ENCODE measurements at regions not wholly inside any gene's neighbourhood (a gene's known extent, or its start where the extent isn't known, plus 50 kb on each side); places are given as distances from the start of the nearest gene placed in this dataset.

DNA sequence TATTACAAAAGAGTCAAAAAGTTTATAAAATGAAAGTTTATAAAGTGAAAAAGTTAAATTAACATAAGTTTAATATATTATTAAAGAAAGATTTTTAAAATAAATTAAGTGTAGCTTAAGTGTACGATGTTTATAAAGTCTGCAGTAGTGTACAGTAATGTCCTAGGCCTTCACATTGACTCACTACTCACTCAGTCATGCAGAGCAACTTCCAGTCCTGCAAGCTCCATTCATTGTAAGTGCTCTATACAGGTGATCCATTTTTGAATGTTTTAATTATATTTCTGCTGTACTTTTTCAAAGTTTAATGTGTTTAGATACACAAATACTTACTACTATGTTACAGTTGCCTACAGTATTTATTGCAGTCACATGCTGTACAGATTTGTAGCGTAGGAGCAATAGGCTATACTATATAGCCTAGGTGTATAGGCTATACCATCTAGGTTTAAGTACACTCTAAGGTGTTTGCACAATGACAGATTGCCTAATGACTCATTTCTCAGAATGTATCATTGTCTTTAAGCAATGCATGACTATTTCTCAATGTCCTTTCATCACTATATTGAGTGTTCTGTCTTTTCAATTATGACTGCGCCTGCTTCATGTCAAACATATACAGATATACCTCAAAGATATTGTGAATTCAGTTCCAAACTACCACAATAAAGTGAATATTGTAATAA lies 1110.3 kb upstream of the MAP3K7 start:
- no peak for DNase-seq (ENCODE audit: low spot score)

DNA sequence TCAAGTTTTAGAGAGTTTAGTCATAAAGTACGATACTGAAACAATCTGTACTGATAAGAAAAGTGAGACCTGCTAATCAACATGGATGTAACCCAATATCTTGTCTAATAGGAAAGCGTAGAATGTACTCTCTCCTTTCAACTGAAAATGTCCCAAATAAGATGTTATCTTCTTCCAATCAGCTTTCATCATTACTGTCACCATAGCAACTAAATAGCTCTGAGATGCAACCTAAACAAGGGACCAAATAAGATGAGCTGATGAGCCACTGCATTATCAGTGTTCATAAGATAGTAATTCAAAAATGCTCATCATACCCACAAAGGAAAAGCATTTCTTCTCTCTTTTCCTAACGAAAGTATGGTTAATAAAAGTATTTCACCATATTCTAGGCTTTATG lies 1108.3 kb upstream of the MAP3K7 start:
- no peak for DNase-seq (ENCODE audit: low spot score)

DNA sequence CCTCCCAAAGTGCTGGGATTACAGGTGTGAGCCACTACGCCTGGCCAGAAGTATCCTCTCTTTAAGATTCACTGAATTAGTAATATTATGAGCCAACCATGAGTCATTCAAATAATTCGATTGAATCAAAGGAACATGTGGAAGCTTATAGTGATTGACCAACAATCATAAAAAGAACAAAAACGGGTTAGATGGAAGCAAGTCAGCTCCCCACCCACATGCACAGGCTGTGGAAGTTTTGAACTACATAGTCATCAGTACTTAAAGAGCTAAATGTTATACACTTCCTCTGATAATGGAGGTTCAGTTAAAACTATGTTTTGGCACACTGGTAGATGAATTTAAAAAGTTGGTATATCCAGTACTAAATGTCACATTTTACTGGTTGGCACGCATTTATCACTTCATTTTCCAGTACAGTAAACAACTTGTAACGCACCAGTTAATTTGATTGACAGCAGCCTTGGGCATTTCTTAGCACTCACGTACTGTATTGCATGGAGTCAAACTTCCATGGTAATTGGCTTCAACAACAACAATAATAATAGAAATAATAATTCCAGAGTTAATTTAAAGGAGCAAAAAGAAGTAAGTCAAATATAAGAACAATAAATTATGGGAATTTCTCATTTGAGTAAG lies 1107.3 kb upstream of the MAP3K7 start:
- DNase-seq (ENCODE audit: low spot score): no peak

DNA sequence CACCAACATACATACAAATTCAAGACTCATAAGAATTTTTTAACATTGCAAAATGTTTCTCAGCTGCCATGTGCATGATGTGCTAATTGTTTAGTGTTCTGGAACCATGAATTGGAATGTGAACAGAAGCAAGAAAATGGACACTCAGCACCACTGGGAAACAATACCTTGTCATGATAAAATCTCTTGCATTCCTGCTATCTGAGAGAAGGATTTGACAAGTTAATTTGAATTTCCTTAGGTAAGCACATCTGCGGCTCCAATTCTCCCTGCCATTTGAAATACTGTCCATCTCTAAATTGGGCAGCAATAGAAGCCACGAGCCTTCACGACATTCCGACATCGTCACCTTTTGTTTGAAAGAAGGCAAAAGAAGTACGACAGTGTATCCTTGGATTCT lies 1104.6 kb upstream of the MAP3K7 start:
- DNase-seq (ENCODE audit: low spot score): no peak

- DNase-seq (ENCODE audit: low spot score): no peak
Observed at GRCh38 chr6:91683240-91683639, 1096.4 kb upstream of the MAP3K7 start.

- no peak for DNase-seq (ENCODE audit: low spot score)
Observed at GRCh38 chr6:91681296-91681695, 1094.4 kb upstream of the MAP3K7 start.

DNA sequence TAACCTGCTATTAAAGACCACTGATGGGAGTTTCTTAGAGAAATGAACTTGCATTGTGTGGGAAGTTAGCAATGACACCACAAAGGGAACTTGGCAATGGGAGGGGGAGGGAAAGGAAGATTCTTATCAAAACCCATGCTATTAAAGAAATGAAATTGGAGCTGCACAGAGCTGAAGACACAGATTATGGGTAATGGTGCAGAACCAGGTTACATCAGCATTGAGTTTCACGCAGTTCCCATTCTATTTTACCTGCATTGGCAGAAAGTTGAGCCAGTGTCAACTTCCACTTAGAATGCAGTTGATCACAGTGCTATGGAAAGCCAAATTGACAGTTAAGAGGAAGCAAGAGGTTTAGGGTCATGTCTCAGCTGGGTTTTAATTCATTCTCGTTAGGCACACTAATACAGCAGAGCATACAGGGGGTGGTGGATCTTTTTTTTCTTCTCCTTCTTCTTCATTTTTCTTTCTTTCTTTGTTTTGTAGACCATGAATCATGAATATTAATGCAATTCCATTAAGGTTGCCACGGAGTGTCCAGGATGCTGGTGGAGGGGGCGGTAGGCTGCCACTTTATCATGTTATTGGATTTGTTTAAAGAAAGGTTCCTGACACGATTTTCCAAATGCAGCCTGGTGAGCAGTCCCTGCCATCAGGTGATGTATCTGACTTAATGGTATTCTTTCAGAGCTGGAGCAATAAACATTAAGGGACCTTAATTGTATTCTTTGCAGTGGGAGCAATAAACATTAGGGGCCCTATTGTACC lies 1092.0 kb upstream of the MAP3K7 start:
- DNase-seq (ENCODE audit: low spot score): no peak

DNA sequence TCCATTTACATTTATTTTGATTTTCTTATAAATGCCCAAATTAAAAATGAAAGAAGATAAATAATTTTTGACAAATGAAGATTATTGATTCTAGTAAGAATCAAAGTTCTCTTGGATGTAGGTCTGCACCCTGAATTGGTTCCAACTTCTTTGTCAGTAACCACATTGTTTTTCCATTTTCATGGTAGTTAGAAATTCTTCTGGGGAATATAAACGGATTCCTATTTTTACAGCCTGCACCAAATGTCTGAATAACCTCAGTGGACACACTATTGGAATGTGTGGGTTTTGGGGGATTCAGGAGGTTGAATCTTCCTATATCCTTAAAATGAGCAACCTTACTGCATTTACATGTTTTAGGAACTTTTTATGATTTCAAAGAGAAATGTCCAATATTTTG lies 1085.3 kb upstream of the MAP3K7 start:
- no peak for DNase-seq (ENCODE audit: low spot score)

- DNase-seq (ENCODE audit: low spot score): no peak
Observed at GRCh38 chr6:91669871-91670268, 1083.0 kb upstream of the MAP3K7 start.

DNA sequence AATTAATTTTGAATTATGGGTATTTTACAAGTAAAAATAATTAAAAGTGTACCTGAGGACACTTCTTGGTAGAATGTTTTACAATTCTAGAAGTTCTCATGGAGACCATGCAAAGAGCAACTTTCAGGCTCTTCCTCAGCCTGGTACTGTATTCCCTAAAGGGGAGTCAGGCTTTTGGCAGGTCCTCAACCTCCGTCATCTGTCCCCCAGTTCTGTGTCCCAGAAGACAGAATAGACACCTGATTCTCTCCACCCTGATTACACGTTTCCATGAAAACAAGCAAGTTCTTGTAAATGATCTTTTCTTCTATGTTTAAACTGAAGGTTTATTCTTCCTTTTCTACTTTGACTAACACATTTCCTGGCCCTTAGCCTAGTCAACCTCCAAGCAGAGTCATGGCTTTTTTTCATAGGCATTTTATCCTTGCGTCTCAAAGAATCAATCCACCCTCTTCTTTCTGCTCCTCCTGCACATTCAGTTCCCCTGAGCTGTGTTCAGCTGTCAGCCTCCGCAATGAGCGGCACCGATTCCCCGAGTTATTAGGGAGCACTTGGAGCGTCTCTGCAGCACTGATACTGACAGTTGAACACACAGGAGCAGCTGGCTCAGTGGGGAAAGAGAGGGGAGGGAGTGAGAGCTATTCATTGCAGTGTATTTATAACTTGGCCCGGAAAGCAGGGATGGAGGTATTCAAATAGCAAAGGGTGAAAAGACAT lies 1082.4 kb upstream of the MAP3K7 start:
- DNase-seq (ENCODE audit: low spot score): no peak

GRCh38 chr6:91667596-91667995 lies 1080.7 kb upstream of the MAP3K7 start:
- no peak for DNase-seq (ENCODE audit: low spot score)

DNA sequence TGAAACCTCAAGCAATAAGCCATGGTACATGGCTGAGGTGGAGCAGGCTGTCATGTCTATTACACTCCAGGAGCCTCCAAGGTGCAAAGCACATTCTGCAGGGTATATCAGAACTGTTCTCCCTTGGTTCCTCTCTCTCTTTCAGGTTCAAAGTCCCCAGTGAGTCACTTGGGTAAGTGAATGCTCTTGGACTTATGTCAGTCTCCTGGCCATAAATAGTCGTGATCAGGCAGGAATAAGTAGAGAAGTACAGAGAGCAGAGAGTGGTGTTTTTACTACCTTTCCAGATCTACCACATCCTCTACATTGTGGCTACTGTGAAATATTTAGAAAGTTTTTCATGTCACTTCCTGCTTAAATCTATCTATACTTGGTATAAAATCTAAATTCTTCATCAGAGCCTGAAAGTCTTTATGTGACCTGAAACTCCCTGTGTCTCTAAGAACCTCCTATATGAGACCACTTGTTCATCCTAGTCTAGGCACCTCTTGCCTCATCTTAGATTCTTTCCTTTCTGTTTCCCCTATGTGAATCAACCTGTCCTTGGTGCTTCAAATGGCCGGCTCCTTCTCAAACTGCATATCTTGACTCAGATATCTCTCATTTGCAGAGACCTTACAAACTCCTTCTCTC lies 1077.6 kb upstream of the MAP3K7 start:
- no peak for DNase-seq (ENCODE audit: low spot score)

GRCh38 chr6:91660893-91661292 lies 1074.0 kb upstream of the MAP3K7 start:
- DNase-seq (ENCODE audit: low spot score): no peak

- DNase-seq (ENCODE audit: low spot score): no peak
Observed at GRCh38 chr6:91659891-91660290, 1073.0 kb upstream of the MAP3K7 start.

- no peak for DNase-seq (ENCODE audit: low spot score)
Observed at GRCh38 chr6:91654793-91655192, 1067.9 kb upstream of the MAP3K7 start.

GRCh38 chr6:91654357-91654756 lies 1067.5 kb upstream of the MAP3K7 start:
- no peak for DNase-seq (ENCODE audit: low spot score)

DNA sequence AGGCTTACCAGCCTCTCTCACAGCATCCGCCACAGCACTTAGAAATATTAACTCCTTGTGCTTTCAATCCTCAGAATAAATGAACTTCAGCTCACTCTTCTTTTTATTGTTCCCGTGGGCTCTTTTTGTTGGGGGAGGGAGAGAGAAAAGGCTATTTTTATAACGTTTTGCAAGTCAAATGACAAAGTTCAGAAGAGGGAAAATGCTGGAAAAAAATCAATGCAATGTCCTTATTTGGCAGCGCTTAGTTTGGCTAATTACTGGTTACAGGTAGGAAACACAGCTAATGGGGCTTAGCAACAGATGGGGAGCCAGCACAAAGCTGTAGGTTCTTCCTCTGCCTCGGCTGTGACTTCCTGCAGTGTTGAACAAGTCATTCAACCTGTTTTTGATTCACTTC lies 1067.0 kb upstream of the MAP3K7 start:
- no peak for DNase-seq (ENCODE audit: low spot score)

GRCh38 chr6:91653076-91653723 lies 1066.3 kb upstream of the MAP3K7 start:
- DNase-seq (ENCODE audit: low spot score): no peak

- DNase-seq (ENCODE audit: low spot score): no peak
Observed at GRCh38 chr6:91646649-91647048, 1059.8 kb upstream of the MAP3K7 start.

- DNase-seq (ENCODE audit: low spot score): no peak
Observed at GRCh38 chr6:91645811-91646210, 1058.9 kb upstream of the MAP3K7 start.

GRCh38 chr6:91637217-91637616 lies 1050.3 kb upstream of the MAP3K7 start:
- DNase-seq (ENCODE audit: low spot score): no peak

- DNase-seq (ENCODE audit: low spot score): no peak
Observed at GRCh38 chr6:91634791-91635190, 1047.9 kb upstream of the MAP3K7 start.
